ACC112 (cell line): ENCODE measurements at regions not wholly inside any gene's neighbourhood (a gene's known extent, or its start where the extent isn't known, plus 50 kb on each side); places are given as distances from the start of the nearest gene placed in this dataset.

Source experiments
- H2AFZ ChIP-seq: fragments of 200-600 bp; sonication (generic); one replicate; pipeline ENCODE4 v1.6.0; 2017; ENCODE audit warnings: antibody characterized with exemption, low read length; ENCODE audit not compliant: unreplicated experiment
- H3K27ac ChIP-seq: fragments of 200-600 bp; sonication (generic); 2 replicates; pipeline ENCODE4 v1.5.1; 2014; ENCODE audit warnings: low read depth, mild to moderate bottlenecking, antibody characterized with exemption, low read length, moderate library complexity
- H3K27me3 ChIP-seq: fragments of 200-600 bp; sonication (generic); 2 replicates; pipeline ENCODE4 v1.6.1; 2014; ENCODE audit warnings: mild to moderate bottlenecking, antibody characterized with exemption, low read length, moderate library complexity, mixed read lengths; ENCODE audit not compliant: insufficient read depth
- H3K36me3 ChIP-seq: fragments of 200-600 bp; sonication (generic); 2 replicates; pipeline ENCODE4 v1.6.1; 2016; ENCODE audit warnings: mild to moderate bottlenecking, antibody characterized with exemption, low read length, moderate library complexity, mixed read lengths; ENCODE audit not compliant: insufficient read depth
- H3K4me1 ChIP-seq: fragments of 200-600 bp; sonication (generic); one replicate; pipeline ENCODE4 v1.6.1; 2016; ENCODE audit warnings: low read length, mixed read lengths; ENCODE audit not compliant: insufficient read depth, unreplicated experiment, control insufficient read depth
- H3K4me3 ChIP-seq: fragments of 200-600 bp; sonication (generic); 2 replicates; pipeline ENCODE4 v1.5.1; 2014; ENCODE audit warnings: mild to moderate bottlenecking, low read depth, low read length
- H3K79me2 ChIP-seq: fragments of 200-600 bp; sonication (generic); one replicate; pipeline ENCODE4 v1.6.0; 2016; ENCODE audit warnings: low read length; ENCODE audit not compliant: control insufficient read depth, unreplicated experiment, insufficient read depth

- H3K36me3 ChIP-seq = no peaks in the 10 kb centered on the region
- no peak overlapping the region for H3K4me3 ChIP-seq
- H3K79me2 ChIP-seq = no peaks in the 10 kb centered on the region
- H3K27ac ChIP-seq = no peak overlapping the region
- no peak overlapping the region for H2AFZ ChIP-seq
- H3K27me3 ChIP-seq = no peaks in the 10 kb centered on the region
- H3K4me1 ChIP-seq = no peaks in the 10 kb centered on the region
Measured at GRCh38 chr1:187456446-187456845, 627.7 kb downstream of the PLA2G4A start.

DNA sequence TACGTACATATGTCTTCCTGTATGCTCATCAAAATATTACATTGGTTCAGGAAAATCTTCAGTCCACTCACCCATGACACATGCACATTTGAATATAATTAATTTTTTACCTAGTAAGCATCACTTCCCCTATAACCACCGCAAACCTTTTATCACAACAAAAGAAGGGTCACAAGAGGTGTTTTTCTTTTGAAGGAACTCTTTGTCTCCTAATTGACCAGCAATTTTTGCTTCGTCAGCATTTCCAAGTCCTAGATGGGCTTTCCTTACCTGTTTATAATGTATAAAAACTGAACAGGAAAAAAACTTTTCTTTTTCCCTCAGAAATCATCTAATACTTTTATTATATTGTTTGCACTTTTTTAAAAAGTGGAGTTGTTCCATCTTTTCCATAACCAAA is 631.3 kb downstream of the PLA2G4A start:
- H3K79me2 ChIP-seq = no peaks in the 10 kb centered on the region
- no peak overlapping the region for H2AFZ ChIP-seq
- no peak overlapping the region for H3K4me3 ChIP-seq
- no peak overlapping the region for H3K27ac ChIP-seq
- no peaks in the 10 kb centered on the region for H3K27me3 ChIP-seq
- H3K4me1 ChIP-seq = no peaks in the 10 kb centered on the region
- no peaks in the 10 kb centered on the region for H3K36me3 ChIP-seq

DNA sequence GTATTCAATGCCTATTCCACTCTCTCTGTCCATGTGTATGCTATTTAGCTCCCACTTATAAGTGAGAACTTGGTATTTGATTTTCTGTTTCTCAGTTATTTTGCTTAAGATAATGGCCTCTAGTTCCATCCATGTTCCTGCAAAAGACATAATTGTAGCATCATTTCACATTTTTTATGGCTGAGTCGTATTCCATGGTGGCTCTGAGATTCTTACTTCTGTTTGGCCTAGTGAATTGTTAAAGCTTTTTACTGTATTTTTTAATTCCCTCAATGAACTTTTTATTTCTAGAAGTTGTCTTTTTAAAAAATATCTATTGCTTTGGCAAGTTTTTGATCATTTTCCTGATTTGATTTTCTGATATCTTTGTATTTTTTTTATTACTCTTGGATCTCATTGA is 635.6 kb downstream of the PLA2G4A start:
- no peaks in the 10 kb centered on the region for H3K27me3 ChIP-seq
- H3K4me1 ChIP-seq = no peaks in the 10 kb centered on the region
- H3K4me3 ChIP-seq = no peak overlapping the region
- no peaks in the 10 kb centered on the region for H3K79me2 ChIP-seq
- no peak overlapping the region for H2AFZ ChIP-seq
- no peak overlapping the region for H3K27ac ChIP-seq
- no peaks in the 10 kb centered on the region for H3K36me3 ChIP-seq

- no peaks in the 10 kb centered on the region for H3K27me3 ChIP-seq
- no peak overlapping the region for H3K27ac ChIP-seq
- no peak overlapping the region for H2AFZ ChIP-seq
- no peaks in the 10 kb centered on the region for H3K79me2 ChIP-seq
- no peaks in the 10 kb centered on the region for H3K4me1 ChIP-seq
- H3K36me3 ChIP-seq = no peaks in the 10 kb centered on the region
- H3K4me3 ChIP-seq = no peak overlapping the region
Measured at GRCh38 chr1:187465441-187465840, 636.7 kb downstream of the PLA2G4A start.

GRCh38 chr1:187469836-187470235 is 641.1 kb downstream of the PLA2G4A start:
- Histone ChIP-seq H3K36me3 (no peaks in the 10 kb centered on the region), H3K4me3 (no peak overlapping the region), H3K27ac (no peak overlapping the region), H3K4me1 (no peaks in the 10 kb centered on the region), H3K79me2 (no peaks in the 10 kb centered on the region), H3K27me3 (no peaks in the 10 kb centered on the region), H2AFZ (no peak overlapping the region)

DNA sequence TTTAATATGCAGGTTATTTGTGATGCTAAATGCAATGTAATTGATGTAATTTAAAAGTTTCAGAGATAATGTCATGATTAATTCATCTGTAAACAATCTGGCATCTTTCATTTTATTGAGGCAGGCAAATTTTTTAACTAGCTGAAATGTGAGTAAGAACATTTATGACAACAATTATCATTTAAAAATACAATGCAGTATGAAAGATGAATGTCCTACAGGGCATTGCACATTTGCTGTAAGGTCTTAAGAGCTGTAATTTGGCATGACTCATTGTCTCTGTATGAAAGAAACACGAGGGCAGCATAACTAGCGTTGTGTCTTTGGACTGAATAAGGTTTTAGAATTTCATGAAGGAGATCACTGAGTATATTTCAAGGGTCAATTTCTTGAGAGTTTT is 642.8 kb downstream of the PLA2G4A start:
- no peak overlapping the region for H3K4me3 ChIP-seq
- no peaks in the 10 kb centered on the region for H3K4me1 ChIP-seq
- H3K27me3 ChIP-seq = no peaks in the 10 kb centered on the region
- H3K79me2 ChIP-seq = no peaks in the 10 kb centered on the region
- no peak overlapping the region for H3K27ac ChIP-seq
- H2AFZ ChIP-seq = no peak overlapping the region
- no peaks in the 10 kb centered on the region for H3K36me3 ChIP-seq

GRCh38 chr1:187474336-187474735 is 645.6 kb downstream of the PLA2G4A start:
- no peaks in the 10 kb centered on the region for H3K79me2 ChIP-seq
- no peak overlapping the region for H2AFZ ChIP-seq
- H3K4me1 ChIP-seq = no peaks in the 10 kb centered on the region
- H3K36me3 ChIP-seq = no peaks in the 10 kb centered on the region
- H3K4me3 ChIP-seq = no peak overlapping the region
- H3K27ac ChIP-seq = no peak overlapping the region
- no peaks in the 10 kb centered on the region for H3K27me3 ChIP-seq

DNA sequence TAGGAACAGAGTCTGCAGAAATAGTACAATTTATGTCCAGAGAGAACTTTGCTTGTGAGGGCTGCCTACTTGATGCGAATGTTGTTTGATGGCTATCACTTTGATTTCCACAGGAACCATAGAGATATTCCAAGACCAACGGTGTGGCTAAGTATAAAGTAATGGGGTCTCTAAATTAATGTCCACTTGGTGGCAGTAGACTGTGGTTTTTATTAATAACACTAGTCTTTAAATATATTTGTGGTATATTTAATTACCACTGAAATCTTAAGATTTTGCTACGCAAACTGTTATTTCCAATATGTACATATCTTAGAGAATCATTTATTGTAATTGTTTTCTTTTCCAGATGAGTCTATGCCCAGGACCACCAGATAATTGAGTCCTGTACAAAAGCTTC is 647.9 kb downstream of the PLA2G4A start:
- Histone ChIP-seq H3K27ac (no peak overlapping the region), H2AFZ (no peak overlapping the region), H3K4me3 (no peak overlapping the region), H3K27me3 (no peaks in the 10 kb centered on the region), H3K79me2 (no peaks in the 10 kb centered on the region), H3K36me3 (no peaks in the 10 kb centered on the region), H3K4me1 (no peaks in the 10 kb centered on the region)

- no peak overlapping the region for H2AFZ ChIP-seq
- no peaks in the 10 kb centered on the region for H3K27me3 ChIP-seq
- H3K79me2 ChIP-seq = no peaks in the 10 kb centered on the region
- no peaks in the 10 kb centered on the region for H3K4me1 ChIP-seq
- no peak overlapping the region for H3K4me3 ChIP-seq
- no peaks in the 10 kb centered on the region for H3K36me3 ChIP-seq
- H3K27ac ChIP-seq = no peak overlapping the region
Measured at GRCh38 chr1:187477103-187477502, 648.4 kb downstream of the PLA2G4A start.

- H3K4me3 ChIP-seq = no peak overlapping the region
- H3K79me2 ChIP-seq = no peaks in the 10 kb centered on the region
- H3K27me3 ChIP-seq = no peaks in the 10 kb centered on the region
- no peaks in the 10 kb centered on the region for H3K4me1 ChIP-seq
- no peaks in the 10 kb centered on the region for H3K36me3 ChIP-seq
- no peak overlapping the region for H2AFZ ChIP-seq
- H3K27ac ChIP-seq = no peak overlapping the region
Measured at GRCh38 chr1:187477535-187477934, 648.8 kb downstream of the PLA2G4A start.

GRCh38 chr1:187481581-187482148 is 652.9 kb downstream of the PLA2G4A start:
- Histone ChIP-seq H3K36me3 (no peaks in the 10 kb centered on the region), H3K4me1 (no peaks in the 10 kb centered on the region), H3K79me2 (no peaks in the 10 kb centered on the region), H3K27me3 (no peaks in the 10 kb centered on the region), H2AFZ (no peak overlapping the region), H3K27ac (no peak overlapping the region), H3K4me3 (no peak overlapping the region)
